H1 (cell line): ENCODE measurements at regions not wholly inside any gene's neighbourhood (a gene's known extent, or its start where the extent isn't known, plus 50 kb on each side); places are given as distances from the start of the nearest gene placed in this dataset.

Experiments
- CHD2 ChIP-seq: IDR thresholded peaks from 2 replicates; pipeline ENCODE4 v1.6.1; 2012; ENCODE audit warnings: low read length, improper control_type of control experiment
- CTBP2 ChIP-seq: IDR thresholded peaks from 2 replicates; pipeline ENCODE4 v1.7.0; 2011; ENCODE audit warnings: borderline replicate concordance, mild to moderate bottlenecking, moderate library complexity, mixed read lengths, low read length; ENCODE audit not compliant: insufficient read depth, insufficient read length
- CTCF ChIP-seq, 3 experiments: IDR thresholded peaks; 1 replicate in 2 of 3; 2 replicates in 1 of 3; pipeline versions ENCODE4 v1.5.1 to v1.6.1; 2011; ENCODE audit warnings: low read length in 3 of 3, mild to moderate bottlenecking in 3 of 3, inconsistent platforms in 2 of 3, low read depth in 1 of 3, moderate library complexity in 1 of 3; ENCODE audit not compliant: insufficient read depth in 1 of 3; ENCODE audit errors: control extremely low read depth in 1 of 3
- EZH2 ChIP-seq: fragments of 200-600 bp; sonication (generic); IDR thresholded peaks from 2 replicates; pipeline ENCODE4 v1.7.1; 2012; ENCODE audit warnings: low read depth, mild to moderate bottlenecking, moderate library complexity, low read length, inconsistent platforms; ENCODE audit not compliant: severe bottlenecking
- SUZ12 ChIP-seq: fragments of 200-600 bp; sonication (generic); IDR thresholded peaks from 2 replicates; pipeline ENCODE4 v1.6.1; 2012; ENCODE audit warnings: mild to moderate bottlenecking, inconsistent platforms, low read length, moderate library complexity, mixed read lengths
- USF2 ChIP-seq: IDR thresholded peaks from 2 replicates; pipeline ENCODE4 v1.6.1; 2011; ENCODE audit warnings: low read length, improper control_type of control experiment

GRCh38 chr5:44953078-44953477, 144.3 kb downstream of the MRPS30 start:
- TF ChIP-seq CTCF (IDR thresholded peaks at IDR 0.05; ENCODE audit: control extremely low read depth in 1 of 3, insufficient read depth in 1 of 3, low read depth in 1 of 3, low read length in 3 of 3) (no peak), CHD2 (no peak), EZH2 (no peak), USF2 (no peak), SUZ12 (no peak), CTBP2 (no peak)
